H1 (cell line): ENCODE measurements at regions not wholly inside any gene's neighbourhood (a gene's known extent, or its start where the extent isn't known, plus 50 kb on each side); places are given as distances from the start of the nearest gene placed in this dataset.

Source experiments
- CTCF ChIA-PET: fragments of 300-600 bp; sonication (Branson Sonifier 250); formaldehyde crosslinking; loops from one replicate; lab custom pipeline; 2021; ENCODE audit not compliant: partially characterized antibody; lab: Charles Lee
- POLR2A ChIA-PET: fragments of 300-600 bp; sonication (Branson Sonifier 250); formaldehyde crosslinking; loops from one replicate; lab custom pipeline; 2021; ENCODE audit warnings: inconsistent platforms; ENCODE audit not compliant: partially characterized antibody; lab: Charles Lee
- DNase-seq, 2 experiments: peaks; one replicate each; pipeline versions ENCODE4 v3.0.0 to v3.0.0-alpha.2; 2010 to 2022; ENCODE audit warnings: low spot score in 2 of 2, low read depth in 1 of 2, mixed read lengths in 1 of 2
- FAIRE-seq: peaks from 2 replicates; lab custom pipeline; 2011; peaks lifted over from hg19 to GRCh38; lab: Jason Lieb, UNC
- H2AFZ ChIP-seq: 2 replicates; pipeline ENCODE4 v1.8.1; 2012; ENCODE audit warnings: low read length, inconsistent platforms
- H2AK5ac ChIP-seq: 2 replicates; pipeline ENCODE4 v1.6.1; 2013; ENCODE audit warnings: low read depth, low read length
- H2BK120ac ChIP-seq: replicated peaks from 2 replicates; pipeline ENCODE3; 2013; ENCODE audit warnings: low read depth, low read length, inconsistent platforms
- H2BK12ac ChIP-seq: 2 replicates; pipeline ENCODE4 v1.6.1; 2013; ENCODE audit warnings: low read depth, low read length
- H2BK15ac ChIP-seq: 2 replicates; pipeline ENCODE4 v1.6.1; 2013; ENCODE audit warnings: low read length
- H2BK20ac ChIP-seq: 2 replicates; pipeline ENCODE4 v1.6.1; 2013; ENCODE audit warnings: low read length
- H2BK5ac ChIP-seq: 2 replicates; pipeline ENCODE4 v1.6.1; 2013; ENCODE audit warnings: low read depth, low read length
- H3K14ac ChIP-seq: 2 replicates; pipeline ENCODE4 v1.6.1; 2013; ENCODE audit warnings: inconsistent platforms; ENCODE audit not compliant: insufficient read length
- H3K18ac ChIP-seq: 2 replicates; pipeline ENCODE4 v1.6.1; 2013; ENCODE audit warnings: low read length; ENCODE audit errors: extremely low read depth
- H3K23ac ChIP-seq: 2 replicates; pipeline ENCODE4 v1.6.1; 2013; ENCODE audit warnings: inconsistent platforms; ENCODE audit not compliant: insufficient read length
- H3K23me2 ChIP-seq: 2 replicates; pipeline ENCODE4 v1.6.1; 2013; ENCODE audit warnings: low read depth, low read length
- H3K27ac ChIP-seq: 2 replicates; pipeline ENCODE4 v1.6.1; 2011; ENCODE audit warnings: low read depth, low read length, inconsistent platforms
- H3K27me3 ChIP-seq, 4 experiments: replicated peaks in 1 of 4; 1 replicate in 1 of 4; 2 replicates in 3 of 4; pipeline versions ENCODE4 v1.6.1 to v1.8.1; 2011 to 2013; ENCODE audit warnings: low read length in 3 of 4, mild to moderate bottlenecking in 3 of 4, inconsistent platforms in 2 of 4, mixed read lengths in 2 of 4, moderate library complexity in 1 of 4; ENCODE audit not compliant: control insufficient read depth in 3 of 4, insufficient read depth in 3 of 4; ENCODE audit errors: extremely low read depth in 1 of 4
- H3K36me3 ChIP-seq, 4 experiments: 2 replicates each; pipeline versions ENCODE4 v1.6.1 to v1.8.1; 2011 to 2013; ENCODE audit warnings: mild to moderate bottlenecking in 4 of 4, low read length in 3 of 4, moderate library complexity in 2 of 4, control low read depth in 1 of 4, inconsistent platforms in 1 of 4; ENCODE audit not compliant: insufficient read depth in 4 of 4, control insufficient read depth in 2 of 4
- H3K4ac ChIP-seq: replicated peaks from 2 replicates; pipeline ENCODE3; 2013; ENCODE audit warnings: low read length, low read depth, mixed read lengths, inconsistent platforms; ENCODE audit not compliant: insufficient read length
- H3K4me1 ChIP-seq, 4 experiments: replicated peaks in 1 of 4; 1 replicate in 1 of 4; 2 replicates in 3 of 4; pipeline versions ENCODE4 v1.6.1 to v1.8.1; 2011 to 2013; ENCODE audit warnings: low read length in 3 of 4, inconsistent platforms in 2 of 4, mixed read lengths in 1 of 4; ENCODE audit not compliant: insufficient read depth in 4 of 4, control insufficient read depth in 3 of 4
- H3K4me2 ChIP-seq, 2 experiments: 2 replicates each; pipeline versions ENCODE4 v1.6.1 to v1.8.1; 2011 to 2013; ENCODE audit warnings: low read depth in 2 of 2, low read length in 2 of 2, control low read depth in 1 of 2, inconsistent platforms in 1 of 2, mild to moderate bottlenecking in 1 of 2; ENCODE audit not compliant: insufficient read depth in 1 of 2
- H3K4me3 ChIP-seq, 4 experiments: fragments of 200-600, 300-600 bp in 1 of 4; sonication (generic), shearing (Covaris generic), sonication (Bioruptor Twin) in 1 of 4; 2 replicates each; pipeline versions ENCODE4 v1.5.1 to v1.8.1; 2011 to 2016; ENCODE audit warnings: low read length in 4 of 4, low read depth in 3 of 4, control low read depth in 2 of 4, inconsistent platforms in 2 of 4, mild to moderate bottlenecking in 2 of 4, mixed read lengths in 1 of 4, moderate library complexity in 1 of 4; ENCODE audit not compliant: insufficient read depth in 2 of 4; ENCODE audit errors: extremely low read depth in 1 of 4
- H3K56ac ChIP-seq: replicated peaks from 2 replicates; pipeline ENCODE3; 2013; ENCODE audit warnings: low read depth, mild to moderate bottlenecking, mixed read lengths, low read length, inconsistent platforms; ENCODE audit not compliant: insufficient read length
- H3K79me1 ChIP-seq: 2 replicates; pipeline ENCODE4 v1.6.1; 2013; ENCODE audit warnings: low read depth, low read length, control low read depth
- H3K79me2 ChIP-seq, 2 experiments: 2 replicates each; pipeline versions ENCODE4 v1.6.1 to v1.8.1; 2012 to 2013; ENCODE audit warnings: low read length in 2 of 2, mild to moderate bottlenecking in 2 of 2, inconsistent platforms in 1 of 2; ENCODE audit not compliant: insufficient read depth in 2 of 2, control insufficient read depth in 1 of 2
- H3K9ac ChIP-seq, 4 experiments: replicated peaks in 1 of 4; 1 replicate in 1 of 4; 2 replicates in 3 of 4; pipeline versions ENCODE4 v1.6.1 to v1.8.1; 2011 to 2013; ENCODE audit warnings: low read depth in 3 of 4, low read length in 3 of 4, control low read depth in 2 of 4, mild to moderate bottlenecking in 2 of 4, moderate library complexity in 2 of 4, inconsistent platforms in 1 of 4; ENCODE audit errors: extremely low read depth in 1 of 4
- H3K9me3 ChIP-seq, 2 experiments: 2 replicates each; pipeline versions ENCODE4 v1.6.1 to v1.8.1; 2012 to 2013; ENCODE audit warnings: mild to moderate bottlenecking in 2 of 2, moderate library complexity in 2 of 2, control low read depth in 1 of 2, inconsistent platforms in 1 of 2, low read depth in 1 of 2, low read length in 1 of 2, mixed read lengths in 1 of 2; ENCODE audit not compliant: insufficient read depth in 2 of 2
- H4K20me1 ChIP-seq, 2 experiments: replicated peaks in 1 of 2; 2 replicates each; pipeline versions ENCODE3 to v1.8.1; 2011 to 2013; ENCODE audit warnings: inconsistent platforms in 2 of 2, low read length in 2 of 2, mild to moderate bottlenecking in 1 of 2; ENCODE audit not compliant: insufficient read depth in 2 of 2, control insufficient read depth in 1 of 2
- H4K5ac ChIP-seq: 2 replicates; pipeline ENCODE4 v1.6.1; 2013; ENCODE audit warnings: low read length, low read depth, mixed read lengths, inconsistent platforms; ENCODE audit not compliant: insufficient read length
- H4K8ac ChIP-seq: 2 replicates; pipeline ENCODE4 v1.8.0; 2013; ENCODE audit warnings: mild to moderate bottlenecking, moderate library complexity, low read length, inconsistent platforms; ENCODE audit not compliant: insufficient read depth; ENCODE audit errors: extremely low read depth
- H4K91ac ChIP-seq: replicated peaks from 2 replicates; pipeline ENCODE3; 2013; ENCODE audit warnings: low read length, mixed read lengths, inconsistent platforms; ENCODE audit not compliant: insufficient read length
- CTBP2 ChIP-seq: IDR thresholded peaks from 2 replicates; pipeline ENCODE4 v1.7.0; 2011; ENCODE audit warnings: borderline replicate concordance, mild to moderate bottlenecking, moderate library complexity, mixed read lengths, low read length; ENCODE audit not compliant: insufficient read depth, insufficient read length
- WGBS, 2 experiments: shearing (Covaris generic) in 1 of 2; methylation state at CpG; one replicate each; pipeline versions ENCODE4 v1.1.6 to v1.1.7; 2013 to 2015; ENCODE audit warnings: low lambda C conversion rate in 2 of 2, mixed read lengths in 2 of 2, inconsistent platforms in 1 of 2, low coverage in 1 of 2, missing lambda C conversion rate in 1 of 2; ENCODE audit not compliant: insufficient replicate concordance in 2 of 2, insufficient coverage in 1 of 2, insufficient read length in 1 of 2; ENCODE audit errors: extremely low coverage in 1 of 2, missing lambda C conversion rate in 1 of 2; 5-methylcytosine and 5-hydroxymethylcytosine counted together
- TF ChIP-seq, protein P1 (sequence below), 3 experiments: IDR thresholded peaks; 1 replicate in 2 of 3; 2 replicates in 1 of 3; pipeline versions ENCODE4 v1.5.1 to v1.6.1; 2011; ENCODE audit warnings: low read length in 3 of 3, mild to moderate bottlenecking in 3 of 3, inconsistent platforms in 2 of 3, low read depth in 1 of 3, moderate library complexity in 1 of 3; ENCODE audit not compliant: insufficient read depth in 1 of 3; ENCODE audit errors: control extremely low read depth in 1 of 3

DNA sequence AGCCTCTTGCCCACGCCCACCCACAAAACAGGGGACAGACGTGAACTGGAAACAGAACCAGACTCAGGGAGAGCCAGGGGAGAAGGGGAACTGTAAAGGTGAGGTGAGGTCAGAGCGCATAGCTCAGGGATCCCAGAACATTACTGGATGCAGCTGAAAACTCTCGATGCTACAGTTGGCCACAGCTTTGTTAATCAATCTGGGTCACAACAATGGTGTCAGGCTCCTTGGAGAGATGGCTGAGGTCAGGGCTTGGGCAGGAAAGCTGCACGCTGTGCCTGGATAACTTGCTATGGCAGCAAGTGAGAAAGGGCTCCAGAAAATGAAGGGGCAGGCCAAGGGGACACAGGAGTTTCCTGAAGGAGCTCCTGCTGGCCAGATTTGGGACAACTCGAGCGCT, 263.3 kb downstream of the TFCP2L1 start:
- POLR2A ChIA-PET: interaction anchor here (1.9 kb wide), 1 partner anchor 53 kb away, joined by 5 read pairs; no protein-coding TSS in a partner anchor
- Histone ChIP-seq H3K27ac (no peak overlapping the region), H3K23me2 (no peaks in the 10 kb centered on the region), H3K18ac (no peak overlapping the region), H2BK120ac (no peak overlapping the region), H2BK12ac (no peak overlapping the region), H3K4me2 (no peak overlapping the region), H3K79me1 (no peaks in the 10 kb centered on the region), H3K4me1 (peaks cover 0 to 11% (median 10%) of the 10 kb centered on the region in 4 experiments; a peak in 6 of 7 replicates), H3K56ac (no peak overlapping the region), H3K27me3 (peaks cover 0 to 9% (median 5%) of the 10 kb centered on the region in 4 experiments; a peak in 4 of 7 replicates), H4K8ac (no peak overlapping the region), H3K36me3 (no peaks in the 10 kb centered on the region), H2AFZ (no peak overlapping the region), H3K14ac (no peak overlapping the region), H3K79me2 (no peaks in the 10 kb centered on the region), H3K4ac (no peak overlapping the region), H3K9me3 (peaks cover 0 to 6% of the 10 kb centered on the region in 2 experiments; a peak in 1 of 4 replicates), H4K20me1 (no peaks in the 10 kb centered on the region), H4K5ac (no peak overlapping the region), H3K9ac (no peak overlapping the region), H4K91ac (no peak overlapping the region), H3K23ac (no peak overlapping the region), H2BK15ac (no peak overlapping the region), H2AK5ac (no peak overlapping the region), H2BK20ac (no peak overlapping the region), H3K4me3 (no peak overlapping the region), H2BK5ac (no peak overlapping the region)
- CTCF ChIA-PET: interaction anchor here (0.7 to 2.3 kb wide), 13 partner anchors 8 to 340 kb away, joined by 3 to 12 read pairs (median 4); no protein-coding TSS in a partner anchor
- DNase-seq: no peak
- no peak for FAIRE-seq
- 87% methylated on average over 7 of the region's 7 CpGs; no CpG with 5 or more reads in 1 of the 2 experiments for WGBS, 2 experiments
- no peak for TF ChIP-seq CTBP2
- TF ChIP-seq, protein P1, sequence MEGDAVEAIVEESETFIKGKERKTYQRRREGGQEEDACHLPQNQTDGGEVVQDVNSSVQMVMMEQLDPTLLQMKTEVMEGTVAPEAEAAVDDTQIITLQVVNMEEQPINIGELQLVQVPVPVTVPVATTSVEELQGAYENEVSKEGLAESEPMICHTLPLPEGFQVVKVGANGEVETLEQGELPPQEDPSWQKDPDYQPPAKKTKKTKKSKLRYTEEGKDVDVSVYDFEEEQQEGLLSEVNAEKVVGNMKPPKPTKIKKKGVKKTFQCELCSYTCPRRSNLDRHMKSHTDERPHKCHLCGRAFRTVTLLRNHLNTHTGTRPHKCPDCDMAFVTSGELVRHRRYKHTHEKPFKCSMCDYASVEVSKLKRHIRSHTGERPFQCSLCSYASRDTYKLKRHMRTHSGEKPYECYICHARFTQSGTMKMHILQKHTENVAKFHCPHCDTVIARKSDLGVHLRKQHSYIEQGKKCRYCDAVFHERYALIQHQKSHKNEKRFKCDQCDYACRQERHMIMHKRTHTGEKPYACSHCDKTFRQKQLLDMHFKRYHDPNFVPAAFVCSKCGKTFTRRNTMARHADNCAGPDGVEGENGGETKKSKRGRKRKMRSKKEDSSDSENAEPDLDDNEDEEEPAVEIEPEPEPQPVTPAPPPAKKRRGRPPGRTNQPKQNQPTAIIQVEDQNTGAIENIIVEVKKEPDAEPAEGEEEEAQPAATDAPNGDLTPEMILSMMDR (IDR thresholded peaks at IDR 0.05; ENCODE audit: control extremely low read depth in 1 of 3, insufficient read depth in 1 of 3, low read depth in 1 of 3, low read length in 3 of 3): peak in 1 of 3 experiments; percentile 2; a peak in 1 of 4 replicates
